GM19324 (cell line): ENCODE measurements at regions not wholly inside any gene's neighbourhood (a gene's known extent, or its start where the extent isn't known, plus 50 kb on each side); places are given as distances from the start of the nearest gene placed in this dataset.
"Not testable (repeated sequence)": the region's sequence is repeated elsewhere in the genome, so short reads cannot be mapped to it uniquely, and the experiment has no call there.

Experiments
- ATAC-seq: cut with Tn5 transposase; IDR thresholded peaks from one replicate; pipeline ENCODE4 v1.9.1; 2021; ENCODE audit warnings: mild to moderate bottlenecking, moderate library complexity; ENCODE audit not compliant: unreplicated experiment, low FRiP score

GRCh38 chr9:32884482-32884881 is 101.1 kb downstream of the TMEM215 start:
- ATAC-seq: no peak

- ATAC-seq: no peak
Observed at GRCh38 chr9:32886021-32886420, 102.7 kb downstream of the TMEM215 start.

- not testable (repeated sequence) for ATAC-seq
Observed at GRCh38 chr9:32894485-32894884, 106.9 kb downstream of the APTX start.

GRCh38 chr9:32899181-32899580 is 102.2 kb downstream of the APTX start:
- no peak for ATAC-seq

- ATAC-seq: no peak
Observed at GRCh38 chr9:32899761-32900160, 101.7 kb downstream of the APTX start.

- peak; percentile 87 for ATAC-seq
Observed at GRCh38 chr9:32906213-32906612, 95.2 kb downstream of the APTX start.

- ATAC-seq: no peak
Observed at GRCh38 chr9:32915802-32916201, 85.6 kb downstream of the APTX start.

GRCh38 chr9:32918628-32919027 is 82.8 kb downstream of the APTX start:
- no peak for ATAC-seq
